NCI-H187 treated with DMSO at 0.1 percent for 48 hours (cell line): ENCODE measurements at regions not wholly inside any gene's neighbourhood (a gene's known extent, or its start where the extent isn't known, plus 50 kb on each side); places are given as distances from the start of the nearest gene placed in this dataset.

Experiments used
- DNase-seq: peaks from one replicate; lab custom pipeline; 2025; lab: John Stamatoyannopoulos, UW

DNA sequence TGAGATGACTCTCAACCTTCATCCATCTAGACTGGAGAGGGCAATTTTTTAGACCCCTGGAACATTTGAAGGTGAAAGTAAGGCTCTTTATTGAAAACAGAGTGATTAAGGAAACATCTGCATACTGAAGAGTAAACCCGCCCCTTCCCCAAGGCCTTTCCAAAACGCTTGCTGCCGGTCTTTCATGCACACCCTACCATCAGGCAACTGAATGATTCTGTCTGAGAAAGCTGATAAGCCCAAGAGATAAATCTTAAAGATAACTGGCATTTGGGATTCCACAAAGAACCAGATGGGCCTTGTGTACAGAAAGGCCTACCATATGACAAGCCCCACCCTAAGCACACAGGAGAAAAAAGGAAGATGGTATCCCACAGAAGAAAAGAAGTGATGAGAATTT, 54.4 kb upstream of the PIK3R1 start:
- DNase-seq, result no peak

DNA sequence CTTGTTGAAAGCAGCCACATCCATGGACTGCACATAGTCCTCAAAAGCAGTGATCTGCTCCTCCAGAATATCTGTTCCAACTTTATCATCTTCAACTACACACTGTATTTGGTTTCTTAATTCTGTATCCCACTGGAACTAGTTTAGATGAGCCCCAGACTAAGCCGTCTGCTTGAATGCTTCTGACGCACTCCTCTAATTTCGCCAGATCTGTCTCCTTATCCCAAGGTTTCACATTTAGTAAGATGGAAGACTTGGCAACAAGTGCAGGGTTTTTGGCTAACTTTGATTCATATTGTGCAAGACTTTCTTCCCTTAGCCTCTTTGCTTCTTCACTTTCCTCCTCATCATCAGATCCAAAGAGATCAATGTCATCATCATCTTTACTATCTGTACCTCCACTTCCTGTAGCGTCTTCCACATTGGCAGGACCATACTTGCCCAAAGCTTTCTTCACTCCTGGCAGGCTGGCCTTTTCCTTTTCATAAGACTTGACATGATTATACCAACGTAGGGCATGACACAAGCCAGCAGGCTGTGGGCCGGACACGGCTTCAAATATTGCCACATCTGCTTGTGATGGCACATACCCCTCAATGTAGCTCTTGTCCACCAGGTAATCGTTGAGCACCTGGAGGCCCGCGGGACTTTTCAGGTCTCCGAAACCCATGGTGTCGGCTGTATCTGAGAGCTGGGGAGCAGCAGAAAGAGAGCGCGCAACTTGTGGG, 56.2 kb upstream of the PIK3R1 start:
- no peak for DNase-seq

DNA sequence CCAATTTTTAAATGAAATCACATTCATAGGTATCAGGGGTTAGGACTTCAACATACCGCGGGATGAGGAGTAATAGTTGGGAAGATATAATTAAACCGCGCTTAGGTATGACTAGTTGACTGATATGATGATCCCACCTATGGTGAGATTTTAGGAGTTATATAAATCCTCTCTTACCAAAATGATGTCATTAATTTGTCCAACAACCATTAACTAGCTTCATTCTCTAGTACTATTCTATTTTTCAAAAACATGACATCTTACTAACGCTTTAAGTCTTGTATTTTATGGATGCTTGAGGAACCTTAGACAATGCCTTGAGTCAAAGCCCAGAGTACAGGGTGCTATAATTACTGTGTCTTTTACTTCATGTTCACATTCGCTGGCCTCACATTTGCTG, 59.6 kb upstream of the PIK3R1 start:
- no peak for DNase-seq

DNA sequence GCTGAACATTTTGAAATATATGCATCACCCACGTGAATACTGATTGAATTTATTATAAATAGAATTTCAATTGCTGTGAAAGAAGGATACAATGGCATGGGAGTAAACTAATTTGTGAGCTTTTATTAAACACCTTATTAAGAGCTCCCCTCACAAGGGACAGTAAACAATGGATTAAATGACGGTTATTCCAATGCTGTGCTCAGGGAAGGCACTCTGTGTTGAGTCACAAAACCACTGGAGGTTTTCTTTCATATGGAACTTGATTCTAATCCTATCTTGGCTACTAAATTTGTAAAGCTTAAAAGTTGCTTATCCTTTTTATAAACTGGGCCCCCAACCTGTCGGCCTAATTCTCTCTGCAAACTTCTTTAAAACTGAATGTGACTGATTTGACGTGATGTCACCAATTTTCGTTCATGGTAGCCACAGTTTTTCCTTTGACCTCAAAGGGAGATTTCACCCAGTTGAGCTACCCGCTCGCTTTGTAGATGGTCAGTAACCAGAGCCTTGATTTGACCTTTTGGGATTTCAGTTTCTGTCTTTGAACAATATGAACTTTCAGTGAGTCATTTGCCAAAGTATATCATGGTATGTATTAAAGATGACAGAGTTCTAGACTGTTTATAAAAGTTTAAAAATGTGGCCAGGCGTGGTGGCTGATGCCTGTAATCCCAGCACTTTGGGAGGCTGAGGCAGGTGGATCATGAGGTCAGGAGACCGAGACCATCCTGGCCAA, 61.3 kb upstream of the PIK3R1 start:
- no peak for DNase-seq

- DNase-seq, result no peak
Measured at GRCh38 chr5:68151812-68152211, 63.7 kb upstream of the PIK3R1 start.

GRCh38 chr5:68149189-68149588, 66.4 kb upstream of the PIK3R1 start:
- no peak for DNase-seq

GRCh38 chr5:68148096-68148495, 67.5 kb upstream of the PIK3R1 start:
- DNase-seq, result no peak

GRCh38 chr5:68147659-68148058, 67.9 kb upstream of the PIK3R1 start:
- DNase-seq, result no peak

- no peak for DNase-seq
Measured at GRCh38 chr5:68141494-68141893, 74.1 kb upstream of the PIK3R1 start.

DNA sequence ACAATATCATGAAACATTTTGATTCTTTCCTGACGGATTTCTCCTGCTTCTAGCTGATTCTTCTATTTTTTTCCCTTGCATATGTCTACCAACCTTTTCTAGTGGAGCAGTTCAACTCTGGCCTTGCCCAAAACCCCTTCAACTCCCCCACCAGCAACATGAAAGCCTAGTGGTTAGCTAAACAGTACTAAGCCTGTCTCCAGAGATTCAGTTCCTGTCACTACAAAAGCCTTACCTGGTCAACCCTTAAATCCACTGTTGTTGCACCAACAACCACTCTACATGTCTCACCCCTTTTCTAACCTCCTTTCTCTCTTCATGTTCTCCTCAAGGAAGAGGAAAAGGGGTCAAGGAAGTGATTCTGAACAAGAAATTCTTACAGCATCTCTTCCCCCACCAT, 74.8 kb upstream of the PIK3R1 start:
- DNase-seq, result no peak

DNA sequence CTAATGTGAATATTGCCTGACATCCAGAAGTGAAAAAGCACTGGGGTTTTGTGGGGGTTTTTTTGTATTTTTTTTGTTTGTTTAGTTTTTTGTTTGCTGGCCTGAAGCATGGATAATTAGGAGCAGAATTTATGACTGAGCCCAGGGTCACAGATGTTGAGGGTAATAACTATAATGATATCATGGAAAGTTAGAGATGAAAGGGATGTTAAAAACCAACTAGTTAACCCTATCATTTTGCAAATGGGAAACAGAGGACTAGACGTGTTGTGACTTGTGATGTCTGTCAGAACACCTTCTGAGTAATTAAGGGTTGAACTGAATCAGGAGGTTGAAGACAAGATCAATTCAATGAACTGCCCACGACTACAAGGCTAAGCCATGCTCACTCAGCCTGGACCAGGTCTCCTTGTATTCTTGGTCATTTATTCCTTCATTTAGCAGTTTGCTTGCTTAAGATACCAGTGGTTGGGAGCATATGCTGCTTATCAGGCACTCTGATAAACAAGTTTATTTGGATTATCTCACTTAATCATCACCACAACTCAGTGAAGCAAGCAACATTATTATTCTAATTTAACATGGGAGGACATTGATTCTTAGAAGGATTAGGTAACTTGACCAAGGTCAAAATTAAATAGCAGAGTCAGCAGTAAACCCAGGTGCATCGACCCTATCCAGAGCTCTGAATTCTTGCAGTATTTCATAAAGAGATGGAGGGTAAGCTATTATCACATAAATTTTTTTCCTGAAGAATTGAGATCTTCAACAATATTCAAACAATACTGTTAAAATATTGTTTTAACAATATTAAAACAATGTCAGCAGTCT, 75.7 kb upstream of the PIK3R1 start:
- no peak for DNase-seq

DNA sequence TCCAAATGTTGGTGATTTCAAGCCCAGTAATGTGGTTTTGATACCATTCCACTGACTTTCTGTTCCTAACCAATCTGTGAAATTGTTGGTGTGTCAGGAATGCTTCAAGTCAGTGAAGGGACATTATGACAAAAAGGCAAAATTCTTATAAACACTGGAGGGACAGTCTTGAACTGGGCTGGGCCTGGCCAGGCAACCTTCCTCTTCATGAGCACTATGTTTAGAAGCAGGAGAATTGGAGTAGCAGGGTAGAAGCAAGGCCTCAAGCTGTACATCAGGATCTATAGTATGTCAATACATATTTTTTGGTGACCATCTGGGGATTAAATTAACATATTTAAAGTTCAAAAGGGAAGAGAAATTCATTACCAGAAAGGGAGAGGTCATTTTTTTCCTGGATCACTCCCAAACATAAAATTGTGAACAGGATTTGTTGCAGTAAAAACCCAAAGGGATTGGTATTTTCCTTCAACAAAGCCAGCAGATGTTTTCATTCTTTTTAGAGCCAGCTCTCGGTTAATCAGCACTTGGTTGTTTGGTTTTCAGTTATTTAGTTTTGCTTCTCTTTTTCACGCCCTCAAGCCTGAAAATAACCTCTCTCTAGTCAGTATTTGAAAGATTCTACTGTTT, 77.9 kb upstream of the PIK3R1 start:
- no peak for DNase-seq

DNA sequence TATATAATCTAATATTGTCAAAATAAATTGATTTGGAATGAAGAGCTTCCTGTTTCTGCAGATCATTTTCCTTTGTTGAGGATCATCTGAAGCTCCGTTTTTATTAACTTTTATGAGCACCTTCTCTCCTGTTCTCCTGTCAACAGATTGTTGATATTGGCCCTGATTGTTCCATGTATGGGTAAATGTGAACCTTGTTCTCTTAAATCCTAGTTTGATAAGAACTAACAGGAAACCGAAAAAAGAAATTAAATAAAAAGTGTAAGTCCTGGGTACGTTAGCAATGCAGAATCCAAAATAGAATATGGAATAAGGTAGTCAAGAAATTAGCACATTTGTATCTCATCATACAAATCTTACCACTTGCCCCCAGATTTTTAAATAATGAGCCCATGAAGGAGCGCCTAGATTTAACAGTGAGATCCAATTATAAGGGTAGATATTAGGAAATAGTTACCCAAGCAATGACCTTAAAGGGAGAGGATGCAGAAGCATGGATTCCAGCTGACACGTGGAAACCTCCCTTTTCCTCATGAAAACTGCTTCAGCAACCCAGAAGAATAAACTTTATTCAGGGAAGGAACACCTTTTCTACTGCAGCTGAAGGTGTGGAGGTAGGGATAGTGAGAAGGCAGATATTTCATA, 80.8 kb upstream of the PIK3R1 start:
- no peak for DNase-seq

GRCh38 chr5:68134033-68134668, 81.4 kb upstream of the PIK3R1 start:
- no peak for DNase-seq

DNA sequence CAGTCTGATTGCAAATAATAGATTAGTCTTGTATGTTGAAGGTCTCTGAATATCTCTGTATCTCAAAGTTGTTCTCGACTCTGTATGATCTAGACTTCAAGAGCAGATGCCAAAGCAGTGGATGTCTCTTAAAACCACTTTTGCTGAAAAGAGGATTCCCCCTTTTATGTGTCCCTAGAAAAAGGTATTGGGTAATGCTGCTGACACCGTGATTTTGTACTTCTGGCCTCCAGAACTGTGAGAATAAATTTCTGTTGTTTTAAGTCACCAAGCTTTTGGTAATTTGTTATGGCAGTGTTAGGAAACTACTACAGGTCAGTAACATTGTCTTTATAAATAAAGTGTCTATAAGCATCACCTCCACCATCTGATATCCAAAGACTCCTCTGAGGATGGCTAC, 85.3 kb upstream of the PIK3R1 start:
- DNase-seq, result no peak

DNA sequence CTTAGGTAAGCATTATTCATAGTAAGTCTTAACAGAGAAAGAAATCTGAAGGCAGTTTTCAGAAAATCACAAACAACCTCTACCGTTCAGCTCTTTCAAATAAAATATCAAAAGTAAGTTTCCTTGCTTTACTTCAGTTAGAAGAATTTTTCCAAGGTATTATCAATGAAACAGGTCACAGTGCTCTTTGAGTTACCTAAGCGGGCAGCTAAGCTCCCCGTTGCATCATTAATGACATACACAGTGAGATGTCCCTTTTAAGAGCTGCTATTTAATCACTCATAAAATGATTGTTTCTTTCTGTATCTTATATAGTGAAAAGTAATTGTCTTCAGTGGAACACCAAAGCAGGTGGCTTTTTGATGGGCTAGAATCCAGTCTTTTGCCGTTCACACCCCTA, 86.2 kb upstream of the PIK3R1 start:
- no peak for DNase-seq

GRCh38 chr5:68126886-68127285, 88.7 kb upstream of the PIK3R1 start:
- DNase-seq, result no peak

- no peak for DNase-seq
Measured at GRCh38 chr5:68122439-68123328, 92.9 kb upstream of the PIK3R1 start.

GRCh38 chr5:68116868-68117411, 98.6 kb upstream of the PIK3R1 start:
- no peak for DNase-seq

DNA sequence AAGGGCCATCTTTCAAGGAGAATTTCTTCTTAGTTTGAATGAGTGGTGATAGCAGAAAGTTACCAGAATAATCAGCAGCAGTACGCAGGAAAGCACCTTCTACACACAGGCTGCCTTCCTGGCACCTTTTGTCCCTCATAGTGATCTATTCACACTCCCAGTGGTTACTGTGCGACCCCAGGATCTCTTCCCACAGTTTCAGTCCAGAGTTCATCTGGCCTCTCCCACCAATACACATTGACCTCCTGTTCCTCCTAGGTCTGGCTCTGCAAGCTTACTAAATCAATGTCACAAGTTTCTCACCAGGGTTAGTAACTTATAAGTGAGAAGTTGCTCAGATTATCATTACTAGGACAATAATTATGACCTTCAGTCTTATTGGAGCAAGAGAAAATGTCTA, 99.1 kb upstream of the PIK3R1 start:
- DNase-seq, result no peak
